Tibial artery (tissue), 4 donors: ENCODE measurements at regions not wholly inside any gene's neighbourhood (a gene's known extent, or its start where the extent isn't known, plus 50 kb on each side); places are given as distances from the start of the nearest gene placed in this dataset.

Source experiments
- DNase-seq, 2 donors: peaks; one replicate each; pipeline ENCODE4 v3.0.0-alpha.2; 2019
- H3K27ac ChIP-seq, 2 donors: fragments of 200-600 bp; sonication (generic) in 1 of 2; 1 replicate in 1 of 2; 2 replicates in 1 of 2; pipeline ENCODE4 v1.5.1; 2018 to 2019; ENCODE audit warnings: mild to moderate bottlenecking in 1 of 2
- H3K27me3 ChIP-seq, 2 donors: fragments of 200-600 bp; sonication (generic) in 1 of 2; one replicate each; pipeline versions ENCODE4 v1.5.1 to v1.6.0; 2016 to 2019
- H3K36me3 ChIP-seq, 3 donors: fragments of 200-600 bp; sonication (generic) in 2 of 3; one replicate each; pipeline ENCODE4 v1.5.1; 2016 to 2019; ENCODE audit warnings: mild to moderate bottlenecking in 2 of 3
- H3K4me1 ChIP-seq, 4 donors: fragments of 200-600 bp; sonication (generic) in 2 of 4; 1 replicate in 3 of 4; 2 replicates in 1 of 4; pipeline ENCODE4 v1.5.1; 2016 to 2019
- H3K4me3 ChIP-seq, 2 donors: fragments of 200-600 bp; sonication (generic) in 1 of 2; 1 replicate in 1 of 2; 2 replicates in 1 of 2; pipeline ENCODE4 v1.5.1; 2018 to 2019; ENCODE audit warnings: mild to moderate bottlenecking in 2 of 2
- H3K9me3 ChIP-seq, 3 donors: fragments of 200-600 bp; sonication (generic) in 1 of 3; one replicate each; pipeline ENCODE4 v1.5.1; 2016 to 2019
- intact Hi-C: fragments of 100-400 bp; cut with DNase I; formaldehyde crosslinking; loops from one replicate; pipeline ENCODE4 v1.15.0; 2023; ENCODE audit warnings: low total_unique reads
- TF ChIP-seq, protein P1 (sequence below), 2 experiments: fragments of 200-600 bp in 1 of 2; fragments of 450-650 bp in 1 of 2; IDR thresholded peaks; one replicate each; pipeline ENCODE4 v1.5.1; 2017 to 2019; ENCODE audit warnings: antibody characterized with exemption in 2 of 2, mild to moderate bottlenecking in 1 of 2, moderate library complexity in 1 of 2

GRCh38 chr13:59330764-59331163 is 833.0 kb downstream of the DIAPH3 start:
- intact Hi-C loops = no loop called here
- DNase-seq = no peak
- Histone ChIP-seq H3K27me3 (no peaks in the 10 kb centered on the region), H3K36me3 (no peaks in the 10 kb centered on the region), H3K4me1 (no peaks in the 10 kb centered on the region), H3K9me3 (no peaks in the 10 kb centered on the region), H3K4me3 (no peak overlapping the region), H3K27ac (no peak overlapping the region)
- TF ChIP-seq, protein P1, sequence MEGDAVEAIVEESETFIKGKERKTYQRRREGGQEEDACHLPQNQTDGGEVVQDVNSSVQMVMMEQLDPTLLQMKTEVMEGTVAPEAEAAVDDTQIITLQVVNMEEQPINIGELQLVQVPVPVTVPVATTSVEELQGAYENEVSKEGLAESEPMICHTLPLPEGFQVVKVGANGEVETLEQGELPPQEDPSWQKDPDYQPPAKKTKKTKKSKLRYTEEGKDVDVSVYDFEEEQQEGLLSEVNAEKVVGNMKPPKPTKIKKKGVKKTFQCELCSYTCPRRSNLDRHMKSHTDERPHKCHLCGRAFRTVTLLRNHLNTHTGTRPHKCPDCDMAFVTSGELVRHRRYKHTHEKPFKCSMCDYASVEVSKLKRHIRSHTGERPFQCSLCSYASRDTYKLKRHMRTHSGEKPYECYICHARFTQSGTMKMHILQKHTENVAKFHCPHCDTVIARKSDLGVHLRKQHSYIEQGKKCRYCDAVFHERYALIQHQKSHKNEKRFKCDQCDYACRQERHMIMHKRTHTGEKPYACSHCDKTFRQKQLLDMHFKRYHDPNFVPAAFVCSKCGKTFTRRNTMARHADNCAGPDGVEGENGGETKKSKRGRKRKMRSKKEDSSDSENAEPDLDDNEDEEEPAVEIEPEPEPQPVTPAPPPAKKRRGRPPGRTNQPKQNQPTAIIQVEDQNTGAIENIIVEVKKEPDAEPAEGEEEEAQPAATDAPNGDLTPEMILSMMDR (IDR thresholded peaks at IDR 0.05) = no peak

- Histone ChIP-seq H3K27ac (no peak overlapping the region), H3K9me3 (no peaks in the 10 kb centered on the region), H3K36me3 (no peaks in the 10 kb centered on the region), H3K4me1 (no peaks in the 10 kb centered on the region), H3K27me3 (no peaks in the 10 kb centered on the region), H3K4me3 (no peak overlapping the region)
- DNase-seq = no peak
- TF ChIP-seq, protein P1 (IDR thresholded peaks at IDR 0.05) = no peak
- intact Hi-C loops = no loop called here
Measured at GRCh38 chr13:59332966-59333365, 830.8 kb downstream of the DIAPH3 start.

DNA sequence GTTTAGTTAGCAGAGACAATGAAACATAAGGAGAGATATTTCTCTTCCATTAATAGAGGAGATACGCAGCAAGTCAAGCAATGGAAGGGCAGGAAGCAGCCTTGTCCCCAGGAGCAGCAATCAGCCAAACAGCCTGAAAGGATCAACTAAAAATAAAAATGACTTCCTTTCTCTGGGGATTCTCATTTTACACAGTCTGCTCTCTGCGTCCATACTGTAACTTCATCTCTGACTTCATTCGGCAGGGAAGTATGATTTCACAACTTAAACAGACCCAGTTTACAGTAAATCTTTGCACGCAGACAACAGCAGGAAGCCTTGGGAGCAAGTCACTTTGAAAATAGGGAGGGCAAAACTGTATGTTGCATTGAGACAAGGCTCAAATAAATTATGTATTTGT is 826.7 kb downstream of the DIAPH3 start:
- Histone ChIP-seq H3K9me3 (no peaks in the 10 kb centered on the region), H3K27ac (no peak overlapping the region), H3K27me3 (no peaks in the 10 kb centered on the region), H3K4me1 (no peaks in the 10 kb centered on the region), H3K4me3 (no peak overlapping the region), H3K36me3 (no peaks in the 10 kb centered on the region)
- TF ChIP-seq, protein P1 (IDR thresholded peaks at IDR 0.05) = no peak
- intact Hi-C loops = no loop called here
- no peak for DNase-seq

GRCh38 chr13:59340151-59340550 is 823.6 kb downstream of the DIAPH3 start:
- TF ChIP-seq, protein P1 (IDR thresholded peaks at IDR 0.05) = no peak
- Histone ChIP-seq H3K4me1 (no peaks in the 10 kb centered on the region), H3K9me3 (no peaks in the 10 kb centered on the region), H3K4me3 (no peak overlapping the region), H3K27me3 (no peaks in the 10 kb centered on the region), H3K27ac (no peak overlapping the region), H3K36me3 (no peaks in the 10 kb centered on the region)
- DNase-seq = no peak
- intact Hi-C loops = no loop called here

- Histone ChIP-seq H3K4me3 (no peak overlapping the region), H3K9me3 (no peaks in the 10 kb centered on the region), H3K36me3 (no peaks in the 10 kb centered on the region), H3K27ac (no peak overlapping the region), H3K4me1 (no peaks in the 10 kb centered on the region), H3K27me3 (no peaks in the 10 kb centered on the region)
- intact Hi-C loops = no loop called here
- TF ChIP-seq, protein P1 (IDR thresholded peaks at IDR 0.05) = no peak
- no peak for DNase-seq
Measured at GRCh38 chr13:59340581-59340980, 823.1 kb downstream of the DIAPH3 start.

DNA sequence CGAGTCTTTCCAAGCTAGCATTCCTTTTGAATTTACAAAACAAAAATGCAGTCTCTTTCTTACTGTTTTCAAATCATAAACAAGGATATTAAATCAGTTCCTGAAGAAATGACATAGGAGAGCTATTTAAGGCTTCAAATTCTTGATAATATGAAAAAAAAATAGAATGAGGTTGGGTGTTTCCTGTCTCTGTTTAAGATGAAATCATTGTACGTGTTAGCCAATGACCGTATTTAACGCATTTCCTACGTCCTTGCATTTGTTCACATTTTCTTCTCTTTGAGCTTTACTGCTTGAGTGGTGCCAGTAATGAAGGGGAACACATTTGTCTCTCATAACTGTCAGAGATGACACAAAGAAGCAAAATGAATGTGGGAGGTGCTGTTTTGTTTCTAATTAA is 821.3 kb downstream of the DIAPH3 start:
- Histone ChIP-seq H3K4me1 (peaks cover 0 to 5% (median 0%) of the 10 kb centered on the region in 4 donors), H3K27ac (no peak overlapping the region), H3K4me3 (no peak overlapping the region), H3K9me3 (no peaks in the 10 kb centered on the region), H3K27me3 (no peaks in the 10 kb centered on the region), H3K36me3 (no peaks in the 10 kb centered on the region)
- TF ChIP-seq, protein P1 (IDR thresholded peaks at IDR 0.05) = no peak
- DNase-seq = no peak
- intact Hi-C loops = no loop called here
